PC-3 (cell line): ENCODE measurements at regions not wholly inside any gene's neighbourhood (a gene's known extent, or its start where the extent isn't known, plus 50 kb on each side); places are given as distances from the start of the nearest gene placed in this dataset.

Source experiments
- ATAC-seq: fragments of 200-7000 bp; cut with Tn5 transposase; 2 replicates; pipeline ENCODE4 v1.9.1; 2020; ENCODE audit warnings: mild to moderate bottlenecking, moderate library complexity
- BruUV-seq: library from RNA; stranded (reverse); fragments of 400-500 nt; replicated peaks from 2 replicates; lab custom pipeline; 2021; lab: Mats Ljungman, UMichigan
- CTCF ChIA-PET: fragments of 300-600 bp; sonication (Branson Sonifier 250); formaldehyde crosslinking; loops from one replicate; lab custom pipeline; 2022; ENCODE audit warnings: antibody characterized with exemption; lab: Charles Lee
- POLR2A ChIA-PET: fragments of 300-600 bp; sonication (Branson Sonifier 250); formaldehyde crosslinking; loops from one replicate; lab custom pipeline; 2022; ENCODE audit warnings: antibody characterized with exemption; ENCODE audit not compliant: unreplicated experiment; lab: Charles Lee
- DNase-seq: peaks from one replicate; pipeline ENCODE4 v3.0.0-alpha.2; 2015
- H2AFZ ChIP-seq: fragments of 300-600 bp; sonication (generic); 2 replicates; pipeline ENCODE4 v1.6.0; 2016; ENCODE audit warnings: antibody characterized with exemption, low read length
- H3F3A ChIP-seq: fragments of 300-600 bp; sonication (generic); one replicate; pipeline ENCODE4 v1.6.0; 2017; ENCODE audit warnings: antibody characterized with exemption, low read length, control low read depth, mild to moderate bottlenecking; ENCODE audit not compliant: unreplicated experiment
- H3K27ac ChIP-seq: fragments of 300-600 bp; sonication (generic); 2 replicates; pipeline ENCODE4 v1.5.1; 2016; ENCODE audit warnings: mild to moderate bottlenecking, low read length
- H3K27me3 ChIP-seq: fragments of 300-600 bp; sonication (generic); 2 replicates; pipeline ENCODE4 v1.6.1; 2016; ENCODE audit warnings: low read length, mixed read lengths
- H3K36me3 ChIP-seq: fragments of 300-600 bp; sonication (generic); 2 replicates; pipeline ENCODE4 v1.6.1; 2016; ENCODE audit warnings: low read depth, mixed run types, low read length, mixed read lengths
- H3K4me1 ChIP-seq: fragments of 300-600 bp; sonication (generic); 2 replicates; pipeline ENCODE4 v1.5.1; 2016; ENCODE audit warnings: low read length; ENCODE audit not compliant: insufficient read depth
- H3K4me2 ChIP-seq: fragments of 300-600 bp; sonication (generic); 2 replicates; pipeline ENCODE4 v1.6.0; 2016; ENCODE audit warnings: low read length
- H3K4me3 ChIP-seq: fragments of 300-600 bp; sonication (generic); 2 replicates; pipeline ENCODE4 v1.5.1; 2016; ENCODE audit warnings: mild to moderate bottlenecking, low read length, mixed read lengths
- H3K79me2 ChIP-seq: fragments of 300-600 bp; sonication (generic); 2 replicates; pipeline ENCODE4 v1.6.1; 2017; ENCODE audit warnings: low read length, mixed read lengths
- H3K9ac ChIP-seq: fragments of 300-600 bp; sonication (generic); 2 replicates; pipeline ENCODE4 v1.6.0; 2016; ENCODE audit warnings: mild to moderate bottlenecking, low read length
- H3K9me2 ChIP-seq: fragments of 300-600 bp; sonication (generic); replicated peaks from 2 replicates; pipeline ENCODE4 v1.6.1; 2016; ENCODE audit warnings: mixed run types, low read length, mixed read lengths
- H3K9me3 ChIP-seq: fragments of 300-600 bp; sonication (generic); 2 replicates; pipeline ENCODE4 v1.6.1; 2016; ENCODE audit warnings: low read length, mixed read lengths
- H4K20me1 ChIP-seq: fragments of 300-600 bp; sonication (generic); 2 replicates; pipeline ENCODE4 v1.6.1; 2016; ENCODE audit warnings: low read length, mixed read lengths
- EZH2 ChIP-seq: fragments of 300-600 bp; sonication (generic); IDR thresholded peaks from one replicate; pipeline ENCODE4 v1.6.1; 2017; ENCODE audit warnings: antibody characterized with exemption, mild to moderate bottlenecking, low read length; ENCODE audit not compliant: unreplicated experiment
- EZH2phosphoT487 ChIP-seq: fragments of 300-600 bp; sonication (generic); IDR thresholded peaks from 2 replicates; pipeline ENCODE4 v1.6.1; 2018; ENCODE audit warnings: mild to moderate bottlenecking, antibody characterized with exemption, low read length, borderline replicate concordance
- intact Hi-C: fragments of 100-400 bp; cut with micrococcal nuclease; formaldehyde crosslinking; loops from 2 replicates; pipeline ENCODE4 v1.9.0; 2023
- TF ChIP-seq, protein P1 (sequence below): fragments of 300-600 bp; sonication (generic); conservative IDR thresholded peaks from 2 replicates; pipeline ENCODE4 v1.5.1; 2017; ENCODE audit warnings: antibody characterized with exemption, low read depth, mild to moderate bottlenecking, low read length

DNA sequence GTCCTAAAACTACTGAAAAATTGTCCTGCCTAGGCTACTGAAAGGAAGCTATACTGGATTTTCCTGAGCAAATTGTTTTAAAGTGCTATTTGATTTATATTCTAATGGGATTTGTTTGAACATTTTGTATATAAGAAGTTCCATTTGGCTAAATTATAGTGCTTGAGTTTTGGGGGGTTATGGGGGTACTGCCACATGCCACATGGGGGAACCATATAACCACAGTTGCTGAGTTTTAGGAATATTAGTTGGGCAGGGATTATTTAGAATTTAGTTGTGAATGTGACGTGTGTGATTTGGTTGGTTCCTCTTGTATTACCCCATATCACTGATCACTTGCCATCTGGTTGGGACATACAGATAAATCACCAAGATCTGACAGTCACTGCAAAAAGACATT is 224.5 kb upstream of the TAPT1 start:
- Histone ChIP-seq H3K27ac (no peak overlapping the region), H3K4me2 (no peak overlapping the region), H3K79me2 (no peaks in the 10 kb centered on the region), H3K36me3 (no peaks in the 10 kb centered on the region), H3K4me3 (no peak overlapping the region), H3K9me3 (no peaks in the 10 kb centered on the region), H2AFZ (no peak overlapping the region), H4K20me1 (no peaks in the 10 kb centered on the region), H3K4me1 (no peaks in the 10 kb centered on the region), H3F3A (no peaks in the 10 kb centered on the region), H3K9ac (no peak overlapping the region), H3K9me2 (no peaks in the 10 kb centered on the region), H3K27me3 (no peaks in the 10 kb centered on the region)
- no peak for DNase-seq
- intact Hi-C loops: no loop called here
- BruUV-seq: no TSS peak
- ChIA-PET POLR2A (no interaction called here), CTCF (no interaction called here)
- ATAC-seq: no peak
- no peak for TF ChIP-seq EZH2phosphoT487
- TF ChIP-seq EZH2: no peak
- TF ChIP-seq, protein P1, sequence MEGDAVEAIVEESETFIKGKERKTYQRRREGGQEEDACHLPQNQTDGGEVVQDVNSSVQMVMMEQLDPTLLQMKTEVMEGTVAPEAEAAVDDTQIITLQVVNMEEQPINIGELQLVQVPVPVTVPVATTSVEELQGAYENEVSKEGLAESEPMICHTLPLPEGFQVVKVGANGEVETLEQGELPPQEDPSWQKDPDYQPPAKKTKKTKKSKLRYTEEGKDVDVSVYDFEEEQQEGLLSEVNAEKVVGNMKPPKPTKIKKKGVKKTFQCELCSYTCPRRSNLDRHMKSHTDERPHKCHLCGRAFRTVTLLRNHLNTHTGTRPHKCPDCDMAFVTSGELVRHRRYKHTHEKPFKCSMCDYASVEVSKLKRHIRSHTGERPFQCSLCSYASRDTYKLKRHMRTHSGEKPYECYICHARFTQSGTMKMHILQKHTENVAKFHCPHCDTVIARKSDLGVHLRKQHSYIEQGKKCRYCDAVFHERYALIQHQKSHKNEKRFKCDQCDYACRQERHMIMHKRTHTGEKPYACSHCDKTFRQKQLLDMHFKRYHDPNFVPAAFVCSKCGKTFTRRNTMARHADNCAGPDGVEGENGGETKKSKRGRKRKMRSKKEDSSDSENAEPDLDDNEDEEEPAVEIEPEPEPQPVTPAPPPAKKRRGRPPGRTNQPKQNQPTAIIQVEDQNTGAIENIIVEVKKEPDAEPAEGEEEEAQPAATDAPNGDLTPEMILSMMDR: no peak

DNA sequence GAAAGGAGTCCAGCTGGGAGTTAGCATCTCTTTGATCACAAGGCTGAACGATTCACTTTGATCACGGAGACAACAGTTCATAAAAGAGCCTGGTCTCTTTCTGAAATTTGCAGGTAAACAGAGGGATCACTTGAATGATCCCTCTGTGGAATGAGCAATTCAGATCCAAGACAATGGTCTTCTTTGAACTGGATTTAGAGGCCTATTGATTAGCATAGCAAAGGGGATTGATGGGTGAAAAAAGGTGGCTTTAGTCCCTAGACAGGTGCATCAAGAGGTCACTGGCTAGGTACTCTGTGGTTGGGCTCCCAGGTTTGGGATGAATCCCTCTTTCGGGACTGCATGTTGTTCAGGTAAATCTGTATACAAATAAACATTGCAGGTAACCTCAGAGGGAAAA is 223.8 kb upstream of the TAPT1 start:
- no peaks in the 10 kb centered on the region for H3K4me1 ChIP-seq
- no peak overlapping the region for H3K4me3 ChIP-seq
- POLR2A ChIA-PET: no interaction called here
- no peaks in the 10 kb centered on the region for H3K9me3 ChIP-seq
- CTCF ChIA-PET: no interaction called here
- no peak overlapping the region for H3K27ac ChIP-seq
- H3K79me2 ChIP-seq: no peaks in the 10 kb centered on the region
- no peaks in the 10 kb centered on the region for H3K27me3 ChIP-seq
- no peak overlapping the region for H3K4me2 ChIP-seq
- H3K9ac ChIP-seq: no peak overlapping the region
- H4K20me1 ChIP-seq: no peaks in the 10 kb centered on the region
- no peak overlapping the region for H2AFZ ChIP-seq
- H3K36me3 ChIP-seq: no peaks in the 10 kb centered on the region
- no peaks in the 10 kb centered on the region for H3K9me2 ChIP-seq
- TF ChIP-seq EZH2 (no peak), EZH2phosphoT487 (no peak)
- TF ChIP-seq, protein P1: no peak
- no peak for DNase-seq
- ATAC-seq: no peak
- intact Hi-C loops: no loop called here
- no peaks in the 10 kb centered on the region for H3F3A ChIP-seq
- BruUV-seq: no TSS peak

DNA sequence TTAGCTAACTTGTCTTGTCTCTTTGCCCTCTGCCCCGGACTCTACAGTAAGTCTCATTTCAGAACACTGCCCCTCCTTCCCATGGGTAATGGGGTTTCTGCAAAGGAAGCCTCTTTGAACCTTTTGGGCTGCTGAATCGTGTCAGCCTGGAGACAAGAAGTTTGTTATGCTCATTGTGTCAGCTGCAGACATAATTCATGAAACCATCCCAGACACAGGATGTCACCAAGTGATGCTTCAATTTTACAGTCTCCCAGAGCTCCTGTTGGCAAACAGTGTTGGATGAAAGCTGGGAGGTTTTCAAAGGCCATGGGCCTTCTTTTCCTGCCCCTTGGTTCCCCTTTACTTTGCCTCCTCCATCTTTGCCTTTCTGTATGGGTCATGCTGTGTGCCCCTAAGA is 223.1 kb upstream of the TAPT1 start:
- Histone ChIP-seq H3K9me3 (no peaks in the 10 kb centered on the region), H4K20me1 (no peaks in the 10 kb centered on the region), H3K9ac (no peak overlapping the region), H3K27ac (no peak overlapping the region), H2AFZ (no peak overlapping the region), H3K27me3 (no peaks in the 10 kb centered on the region), H3F3A (no peaks in the 10 kb centered on the region), H3K4me3 (no peak overlapping the region), H3K9me2 (no peaks in the 10 kb centered on the region), H3K36me3 (no peaks in the 10 kb centered on the region), H3K4me1 (no peaks in the 10 kb centered on the region), H3K4me2 (no peak overlapping the region), H3K79me2 (no peaks in the 10 kb centered on the region)
- POLR2A ChIA-PET: no interaction called here
- CTCF ChIA-PET: no interaction called here
- intact Hi-C loops: no loop called here
- no peak for ATAC-seq
- BruUV-seq: no TSS peak
- TF ChIP-seq EZH2 (no peak), EZH2phosphoT487 (no peak)
- TF ChIP-seq, protein P1: no peak
- no peak for DNase-seq
